NCI-H1436 treated with DMSO at 0.1 percent for 48 hours (cell line): ENCODE measurements at regions not wholly inside any gene's neighbourhood (a gene's known extent, or its start where the extent isn't known, plus 50 kb on each side); places are given as distances from the start of the nearest gene placed in this dataset.

Experiments used
- DNase-seq: peaks from one replicate; lab custom pipeline; 2025; lab: John Stamatoyannopoulos, UW

GRCh38 chr18:67232406-67232805 lies 284.1 kb downstream of the DSEL start:
- no peak for DNase-seq

- DNase-seq: no peak
These were observed 293.6 kb downstream of the DSEL start for GRCh38 chr18:67222887-67223286.

- no peak for DNase-seq
These were observed 296.7 kb downstream of the DSEL start for GRCh38 chr18:67219821-67220220.

GRCh38 chr18:67218556-67218955 lies 298.0 kb downstream of the DSEL start:
- no peak for DNase-seq

- DNase-seq: no peak
These were observed 298.9 kb downstream of the DSEL start for GRCh38 chr18:67217551-67218166.

- DNase-seq: no peak
These were observed 299.7 kb downstream of the DSEL start for GRCh38 chr18:67216846-67217245.

GRCh38 chr18:67215686-67216085 lies 300.8 kb downstream of the DSEL start:
- DNase-seq: no peak

- no peak for DNase-seq
These were observed 304.9 kb downstream of the DSEL start for GRCh38 chr18:67211646-67212045.

GRCh38 chr18:67200665-67201064 lies 315.9 kb downstream of the DSEL start:
- DNase-seq: no peak

GRCh38 chr18:67199993-67200617 lies 316.4 kb downstream of the DSEL start:
- DNase-seq: peak; percentile 45

GRCh38 chr18:67194886-67195285 lies 321.6 kb downstream of the DSEL start:
- no peak for DNase-seq

- no peak for DNase-seq
These were observed 324.0 kb downstream of the DSEL start for GRCh38 chr18:67192535-67192934.

GRCh38 chr18:67183398-67183797 lies 333.1 kb downstream of the DSEL start:
- no peak for DNase-seq

- no peak for DNase-seq
These were observed 336.8 kb downstream of the DSEL start for GRCh38 chr18:67179726-67180125.

GRCh38 chr18:67159662-67160061 lies 356.9 kb downstream of the DSEL start:
- no peak for DNase-seq

GRCh38 chr18:67154979-67155378 lies 361.5 kb downstream of the DSEL start:
- DNase-seq: no peak

- DNase-seq: no peak
These were observed 365.2 kb downstream of the DSEL start for GRCh38 chr18:67151366-67151765.

- no peak for DNase-seq
These were observed 370.8 kb downstream of the DSEL start for GRCh38 chr18:67145586-67146292.

GRCh38 chr18:67144329-67144728 lies 372.2 kb downstream of the DSEL start:
- DNase-seq: peak; percentile 62

- no peak for DNase-seq
These were observed 373.5 kb downstream of the DSEL start for GRCh38 chr18:67143028-67143427.

GRCh38 chr18:67142604-67143003 lies 373.9 kb downstream of the DSEL start:
- no peak for DNase-seq

- DNase-seq: no peak
These were observed 376.0 kb downstream of the DSEL start for GRCh38 chr18:67140495-67140894.

GRCh38 chr18:67139899-67140298 lies 376.6 kb downstream of the DSEL start:
- DNase-seq: no peak
